K562 (cell line): ENCODE measurements at regions not wholly inside any gene's neighbourhood (a gene's known extent, or its start where the extent isn't known, plus 50 kb on each side); places are given as distances from the start of the nearest gene placed in this dataset.
A peak's percentile ranks its signal among the peaks of the same experiment; 100 is the strongest.

Experiments
- ILF3 ChIP-seq: fragments of 450-650 bp; IDR thresholded peaks from 2 replicates; pipeline ENCODE4 v1.6.1; 2018; ENCODE audit warnings: antibody characterized with exemption, mild to moderate bottlenecking, moderate library complexity, borderline replicate concordance
- LARP7 ChIP-seq: fragments of 450-650 bp; IDR thresholded peaks from 2 replicates; pipeline ENCODE4 v1.6.1; 2016
- MTA1 ChIP-seq: fragments of 450-650 bp; IDR thresholded peaks from 2 replicates; pipeline ENCODE4 v1.6.1; 2017; ENCODE audit warnings: borderline replicate concordance
- NFYB ChIP-seq: IDR thresholded peaks from 2 replicates; pipeline ENCODE4 v1.6.1; 2011; ENCODE audit warnings: mild to moderate bottlenecking, moderate library complexity; ENCODE audit not compliant: insufficient read length; ENCODE audit errors: extremely low read depth
- XRCC5 ChIP-seq: fragments of 200-400 bp; formaldehyde crosslinking; IDR thresholded peaks from 2 replicates; pipeline ENCODE4 v1.6.1; 2017; ENCODE audit warnings: low read depth, mild to moderate bottlenecking, low read length
- ZNF140 ChIP-seq: fragments of 250-450 bp; sonication (Bioruptor Pico); IDR thresholded peaks from 2 replicates; pipeline ENCODE4 v1.8.0; 2021; ENCODE audit warnings: moderate library complexity, mild to moderate bottlenecking, inconsistent platforms
- ZNF316 ChIP-seq: fragments of 450-650 bp; IDR thresholded peaks from 2 replicates; pipeline ENCODE4 v1.6.1; 2016
- ZNF431 ChIP-seq: sonication (generic); formaldehyde crosslinking; IDR thresholded peaks from 2 replicates; pipeline ENCODE4 v1.8.0; 2022; ENCODE audit warnings: mild to moderate bottlenecking, missing genetic modification reagents
- ZNF695 ChIP-seq: fragments of 450-650 bp; formaldehyde crosslinking; IDR thresholded peaks from 2 replicates; pipeline ENCODE4 v1.4.0; 2020; ENCODE audit warnings: mild to moderate bottlenecking, moderate library complexity
- TF ChIP-seq, protein P1 (sequence below), 2 experiments: fragments of 450-650 bp; IDR thresholded peaks; 2 replicates each; pipeline ENCODE4 v1.6.1; 2016
- TF ChIP-seq, protein P2 (sequence below), 2 experiments: fragments of 450-650 bp; conservative IDR thresholded peaks; 2 replicates each; pipeline ENCODE4 v1.6.1; 2017; ENCODE audit warnings: mild to moderate bottlenecking in 2 of 2, moderate library complexity in 2 of 2
- TF ChIP-seq, protein P3 (sequence below): fragments of 450-650 bp; IDR thresholded peaks from 2 replicates; pipeline ENCODE4 v1.6.1; 2014; ENCODE audit warnings: low read depth, mild to moderate bottlenecking, moderate library complexity, borderline replicate concordance
- TF ChIP-seq, protein P4 (sequence below): IDR thresholded peaks from 2 replicates; pipeline ENCODE4 v1.6.1; 2014; ENCODE audit warnings: antibody characterized with exemption

DNA sequence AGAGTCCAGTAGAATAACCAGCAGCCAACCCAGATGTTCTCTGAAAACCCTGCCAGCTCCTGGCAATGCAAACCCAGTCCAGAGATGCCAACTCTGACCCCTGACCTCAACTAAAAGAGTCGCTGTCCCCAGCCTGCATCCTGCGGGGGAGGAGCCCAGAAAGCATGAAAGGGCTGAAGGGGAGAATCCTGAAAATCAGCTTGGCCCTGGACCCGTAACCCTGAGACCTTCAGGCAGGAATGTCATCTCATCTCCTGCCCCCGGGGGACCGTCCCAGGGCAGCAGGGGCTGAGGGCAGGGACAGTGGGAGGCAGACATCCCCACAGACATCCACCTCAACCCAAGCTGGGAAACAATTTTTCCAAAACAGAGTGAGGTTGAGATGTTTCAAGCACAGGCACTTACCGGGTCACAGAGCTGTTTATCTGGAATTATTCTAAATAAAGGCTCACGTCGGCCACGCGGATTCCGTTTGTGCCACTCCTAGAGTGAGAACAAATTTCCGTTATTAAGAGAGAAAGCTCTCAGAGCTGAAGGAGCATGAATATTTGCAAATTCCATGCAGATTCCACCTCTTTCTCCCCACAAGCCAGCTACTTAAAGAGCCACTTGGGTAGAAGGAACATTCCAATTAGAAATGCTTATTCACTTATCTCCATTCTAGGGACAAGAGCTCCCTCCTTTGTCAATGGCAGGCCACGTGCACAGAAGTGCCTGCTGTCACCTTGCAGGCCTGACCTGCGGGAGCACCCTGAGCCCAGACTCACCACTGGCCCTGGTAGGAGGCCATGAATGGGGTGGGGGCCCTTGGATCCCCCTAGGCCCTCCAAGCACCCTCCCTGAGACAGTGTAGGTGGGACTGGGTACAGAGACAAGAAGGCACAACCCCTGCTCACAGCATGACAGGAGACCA, 240.1 kb downstream of the NPHP4 start (continued):
- TF ChIP-seq ILF3 (no peak), ZNF316 (no peak), ZNF140 (CRISPR knock-in tag) (no peak), NFYB (no peak), XRCC5 (no peak), ZNF695 (CRISPR knock-in tag) (no peak), LARP7 (no peak), MTA1 (no peak), ZNF431 (CRISPR knock-in tag) (no peak)
- TF ChIP-seq, protein P1, sequence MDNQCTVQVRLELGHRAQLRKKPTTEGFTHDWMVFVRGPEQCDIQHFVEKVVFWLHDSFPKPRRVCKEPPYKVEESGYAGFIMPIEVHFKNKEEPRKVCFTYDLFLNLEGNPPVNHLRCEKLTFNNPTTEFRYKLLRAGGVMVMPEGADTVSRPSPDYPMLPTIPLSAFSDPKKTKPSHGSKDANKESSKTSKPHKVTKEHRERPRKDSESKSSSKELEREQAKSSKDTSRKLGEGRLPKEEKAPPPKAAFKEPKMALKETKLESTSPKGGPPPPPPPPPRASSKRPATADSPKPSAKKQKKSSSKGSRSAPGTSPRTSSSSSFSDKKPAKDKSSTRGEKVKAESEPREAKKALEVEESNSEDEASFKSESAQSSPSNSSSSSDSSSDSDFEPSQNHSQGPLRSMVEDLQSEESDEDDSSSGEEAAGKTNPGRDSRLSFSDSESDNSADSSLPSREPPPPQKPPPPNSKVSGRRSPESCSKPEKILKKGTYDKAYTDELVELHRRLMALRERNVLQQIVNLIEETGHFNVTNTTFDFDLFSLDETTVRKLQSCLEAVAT (IDR thresholded peaks at IDR 0.05), result no peak
- TF ChIP-seq, protein P2, sequence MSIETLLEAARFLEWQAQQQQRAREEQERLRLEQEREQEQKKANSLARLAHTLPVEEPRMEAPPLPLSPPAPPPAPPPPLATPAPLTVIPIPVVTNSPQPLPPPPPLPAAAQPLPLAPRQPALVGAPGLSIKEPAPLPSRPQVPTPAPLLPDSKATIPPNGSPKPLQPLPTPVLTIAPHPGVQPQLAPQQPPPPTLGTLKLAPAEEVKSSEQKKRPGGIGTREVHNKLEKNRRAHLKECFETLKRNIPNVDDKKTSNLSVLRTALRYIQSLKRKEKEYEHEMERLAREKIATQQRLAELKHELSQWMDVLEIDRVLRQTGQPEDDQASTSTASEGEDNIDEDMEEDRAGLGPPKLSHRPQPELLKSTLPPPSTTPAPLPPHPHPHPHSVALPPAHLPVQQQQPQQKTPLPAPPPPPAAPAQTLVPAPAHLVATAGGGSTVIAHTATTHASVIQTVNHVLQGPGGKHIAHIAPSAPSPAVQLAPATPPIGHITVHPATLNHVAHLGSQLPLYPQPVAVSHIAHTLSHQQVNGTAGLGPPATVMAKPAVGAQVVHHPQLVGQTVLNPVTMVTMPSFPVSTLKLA (conservative IDR thresholded peaks at IDR 0.05), result peak; percentile 72 to 73
- TF ChIP-seq, protein P3, sequence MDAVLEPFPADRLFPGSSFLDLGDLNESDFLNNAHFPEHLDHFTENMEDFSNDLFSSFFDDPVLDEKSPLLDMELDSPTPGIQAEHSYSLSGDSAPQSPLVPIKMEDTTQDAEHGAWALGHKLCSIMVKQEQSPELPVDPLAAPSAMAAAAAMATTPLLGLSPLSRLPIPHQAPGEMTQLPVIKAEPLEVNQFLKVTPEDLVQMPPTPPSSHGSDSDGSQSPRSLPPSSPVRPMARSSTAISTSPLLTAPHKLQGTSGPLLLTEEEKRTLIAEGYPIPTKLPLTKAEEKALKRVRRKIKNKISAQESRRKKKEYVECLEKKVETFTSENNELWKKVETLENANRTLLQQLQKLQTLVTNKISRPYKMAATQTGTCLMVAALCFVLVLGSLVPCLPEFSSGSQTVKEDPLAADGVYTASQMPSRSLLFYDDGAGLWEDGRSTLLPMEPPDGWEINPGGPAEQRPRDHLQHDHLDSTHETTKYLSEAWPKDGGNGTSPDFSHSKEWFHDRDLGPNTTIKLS, result no peak
- TF ChIP-seq, protein P4, sequence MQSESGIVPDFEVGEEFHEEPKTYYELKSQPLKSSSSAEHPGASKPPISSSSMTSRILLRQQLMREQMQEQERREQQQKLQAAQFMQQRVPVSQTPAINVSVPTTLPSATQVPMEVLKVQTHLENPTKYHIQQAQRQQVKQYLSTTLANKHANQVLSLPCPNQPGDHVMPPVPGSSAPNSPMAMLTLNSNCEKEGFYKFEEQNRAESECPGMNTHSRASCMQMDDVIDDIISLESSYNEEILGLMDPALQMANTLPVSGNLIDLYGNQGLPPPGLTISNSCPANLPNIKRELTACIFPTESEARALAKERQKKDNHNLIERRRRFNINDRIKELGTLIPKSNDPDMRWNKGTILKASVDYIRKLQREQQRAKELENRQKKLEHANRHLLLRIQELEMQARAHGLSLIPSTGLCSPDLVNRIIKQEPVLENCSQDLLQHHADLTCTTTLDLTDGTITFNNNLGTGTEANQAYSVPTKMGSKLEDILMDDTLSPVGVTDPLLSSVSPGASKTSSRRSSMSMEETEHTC, result no peak
- TF ChIP-seq, all 486 proteins: peak for 9
